ENCODE measurements at regions not wholly inside any gene's neighbourhood (a gene's known extent, or its start where the extent isn't known, plus 50 kb on each side); places are given as distances from the start of the nearest gene placed in this dataset.

- H3K4me3 ChIP-seq (ENCODE audit: low read length), result no peak overlapping the region
- no peak for TF ChIP-seq CTCF (IDR thresholded peaks at IDR 0.05; ENCODE audit: insufficient read depth, low read depth, low read length, missing control alignments)
- DNase-seq (ENCODE audit: low read depth), result no peak
Measured at GRCh38 chr4:81667539-81667938, 195.8 kb upstream of the RASGEF1B start.

DNA sequence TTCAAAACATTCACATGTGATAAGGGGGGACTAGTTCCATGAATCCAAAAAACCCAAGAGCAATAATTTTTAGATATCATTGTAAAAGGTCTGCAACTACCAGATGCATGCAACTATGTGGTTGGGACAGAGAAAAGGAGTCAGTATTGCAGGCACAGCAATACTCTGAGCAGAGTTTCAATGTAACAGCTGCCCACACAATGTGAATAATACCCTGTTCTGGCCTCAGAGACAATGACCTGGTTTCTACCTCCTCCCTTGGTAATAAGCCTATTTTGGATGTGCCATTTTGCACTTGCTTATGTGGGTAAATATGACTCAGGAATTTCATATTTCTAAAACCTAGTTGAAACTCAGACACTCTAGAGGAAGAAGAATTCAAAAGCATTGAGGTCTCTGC is 194.8 kb upstream of the RASGEF1B start:
- no peak for TF ChIP-seq CTCF (IDR thresholded peaks at IDR 0.05; ENCODE audit: insufficient read depth, low read depth, low read length, missing control alignments)
- DNase-seq (ENCODE audit: low read depth), result no peak

GRCh38 chr4:81665649-81666048 is 193.9 kb upstream of the RASGEF1B start:
- DNase-seq (ENCODE audit: low read depth), result no peak
- TF ChIP-seq CTCF (IDR thresholded peaks at IDR 0.05; ENCODE audit: insufficient read depth, low read depth, low read length, missing control alignments), result no peak
- H3K4me3 ChIP-seq (ENCODE audit: low read length), result no peak overlapping the region

More for the DNA sequence above, 194.8 kb upstream of the RASGEF1B start:
- H3K4me3 ChIP-seq (ENCODE audit: low read length), result no peak overlapping the region

- TF ChIP-seq CTCF (IDR thresholded peaks at IDR 0.05; ENCODE audit: insufficient read depth, low read depth, low read length, missing control alignments), result no peak
- H3K4me3 ChIP-seq (ENCODE audit: low read length), result no peak overlapping the region
- no peak for DNase-seq (ENCODE audit: low read depth)
Measured at GRCh38 chr4:81665045-81665444, 193.3 kb upstream of the RASGEF1B start.

DNA sequence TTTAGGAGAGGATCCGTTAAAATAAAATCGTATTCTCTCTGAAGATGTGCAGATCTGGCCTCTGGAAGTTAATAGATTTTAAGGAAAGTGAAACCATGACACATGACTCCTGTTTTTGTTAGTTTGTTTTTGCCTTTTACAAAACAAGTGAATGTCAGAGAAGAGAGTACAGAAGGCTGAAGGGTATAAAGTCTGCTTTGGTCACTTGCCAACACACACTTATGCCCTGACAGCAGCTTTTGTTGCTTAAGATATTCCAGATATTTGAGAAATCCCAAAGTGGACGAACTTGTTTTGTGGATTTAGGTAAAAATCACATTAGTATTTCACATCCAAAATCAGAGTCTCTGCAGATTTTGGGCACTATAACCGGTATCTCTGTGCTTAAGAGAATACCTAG is 192.4 kb upstream of the RASGEF1B start:
- DNase-seq (ENCODE audit: low read depth), result peak; percentile 18
- no peak for TF ChIP-seq CTCF (IDR thresholded peaks at IDR 0.05; ENCODE audit: insufficient read depth, low read depth, low read length, missing control alignments)
- no peak overlapping the region for H3K4me3 ChIP-seq (ENCODE audit: low read length)

DNA sequence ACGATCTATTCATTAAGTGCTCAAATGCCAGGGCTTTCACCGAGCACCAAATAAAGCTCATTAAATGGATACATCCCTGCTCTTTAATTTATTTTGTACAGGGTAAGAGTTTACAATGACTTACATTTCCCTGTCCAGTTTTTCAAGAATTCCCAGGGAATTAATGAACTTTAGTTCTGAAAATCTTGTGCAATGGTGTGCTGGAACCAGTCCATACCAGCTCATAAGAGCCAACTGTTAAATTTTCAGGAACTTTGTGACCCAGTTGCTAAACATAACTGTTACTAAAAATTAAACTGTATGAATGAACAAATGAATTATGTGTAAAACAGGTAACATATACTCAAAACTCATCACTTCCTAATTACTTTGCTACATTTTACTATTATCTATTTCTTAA is 191.7 kb upstream of the RASGEF1B start:
- TF ChIP-seq CTCF (IDR thresholded peaks at IDR 0.05; ENCODE audit: insufficient read depth, low read depth, low read length, missing control alignments), result no peak
- no peak for DNase-seq (ENCODE audit: low read depth)
- no peak overlapping the region for H3K4me3 ChIP-seq (ENCODE audit: low read length)

- no peak overlapping the region for H3K4me3 ChIP-seq (ENCODE audit: low read length)
- no peak for TF ChIP-seq CTCF (IDR thresholded peaks at IDR 0.05; ENCODE audit: insufficient read depth, low read depth, low read length, missing control alignments)
- DNase-seq (ENCODE audit: low read depth), result no peak
Measured at GRCh38 chr4:81659051-81659450, 187.3 kb upstream of the RASGEF1B start.

Data from epithelial cell of esophagus (primary cell).